ENCODE measurements at regions not wholly inside any gene's neighbourhood (a gene's known extent, or its start where the extent isn't known, plus 50 kb on each side); places are given as distances from the start of the nearest gene placed in this dataset.

DNA sequence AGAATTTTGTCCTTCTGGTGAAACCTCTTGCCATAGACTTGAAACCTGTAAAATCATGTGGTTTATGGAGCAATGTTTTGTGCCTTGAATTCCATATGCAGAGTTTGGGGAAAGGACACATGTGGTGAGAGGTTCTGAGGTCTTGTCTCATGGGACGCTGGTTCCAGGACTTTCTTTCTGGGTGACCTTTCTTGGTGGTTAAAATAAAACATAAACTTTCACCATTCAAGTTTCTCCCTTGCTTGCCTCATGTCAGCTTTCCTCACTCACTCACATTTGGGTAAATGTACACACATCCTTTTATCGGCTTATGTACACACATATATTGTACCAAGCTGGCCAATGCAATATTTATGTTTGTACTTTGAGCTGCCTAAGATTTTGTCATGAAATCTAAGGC is 144.9 kb upstream of the CELF2 start:
- TF ChIP-seq, protein P1, sequence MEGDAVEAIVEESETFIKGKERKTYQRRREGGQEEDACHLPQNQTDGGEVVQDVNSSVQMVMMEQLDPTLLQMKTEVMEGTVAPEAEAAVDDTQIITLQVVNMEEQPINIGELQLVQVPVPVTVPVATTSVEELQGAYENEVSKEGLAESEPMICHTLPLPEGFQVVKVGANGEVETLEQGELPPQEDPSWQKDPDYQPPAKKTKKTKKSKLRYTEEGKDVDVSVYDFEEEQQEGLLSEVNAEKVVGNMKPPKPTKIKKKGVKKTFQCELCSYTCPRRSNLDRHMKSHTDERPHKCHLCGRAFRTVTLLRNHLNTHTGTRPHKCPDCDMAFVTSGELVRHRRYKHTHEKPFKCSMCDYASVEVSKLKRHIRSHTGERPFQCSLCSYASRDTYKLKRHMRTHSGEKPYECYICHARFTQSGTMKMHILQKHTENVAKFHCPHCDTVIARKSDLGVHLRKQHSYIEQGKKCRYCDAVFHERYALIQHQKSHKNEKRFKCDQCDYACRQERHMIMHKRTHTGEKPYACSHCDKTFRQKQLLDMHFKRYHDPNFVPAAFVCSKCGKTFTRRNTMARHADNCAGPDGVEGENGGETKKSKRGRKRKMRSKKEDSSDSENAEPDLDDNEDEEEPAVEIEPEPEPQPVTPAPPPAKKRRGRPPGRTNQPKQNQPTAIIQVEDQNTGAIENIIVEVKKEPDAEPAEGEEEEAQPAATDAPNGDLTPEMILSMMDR (IDR thresholded peaks at IDR 0.05; ENCODE audit: extremely low read depth in 1 of 2, insufficient read depth in 1 of 2, low read depth in 1 of 2, low read length in 2 of 2), result no peak
- TF ChIP-seq POLR2A (IDR thresholded peaks at IDR 0.05; ENCODE audit: low read depth, low read length), result no peak
- TF ChIP-seq, protein P2, sequence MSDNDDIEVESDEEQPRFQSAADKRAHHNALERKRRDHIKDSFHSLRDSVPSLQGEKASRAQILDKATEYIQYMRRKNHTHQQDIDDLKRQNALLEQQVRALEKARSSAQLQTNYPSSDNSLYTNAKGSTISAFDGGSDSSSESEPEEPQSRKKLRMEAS (IDR thresholded peaks at IDR 0.05; ENCODE audit: insufficient read depth, insufficient read length), result no peak
- no peak for TF ChIP-seq POLR2AphosphoS5 (IDR thresholded peaks at IDR 0.05; ENCODE audit: insufficient read depth, low read depth, low read length)
- TF ChIP-seq EZH2 (IDR thresholded peaks at IDR 0.05; ENCODE audit: borderline replicate concordance, low read depth, low read length, severe bottlenecking), result no peak
- TF ChIP-seq MYC (IDR thresholded peaks at IDR 0.05; ENCODE audit: low read depth, low read length), result no peak
- no peak for TF ChIP-seq GATA2 (IDR thresholded peaks at IDR 0.05; ENCODE audit: insufficient read depth, insufficient read length, low read depth, low read length)

Data from endothelial cell of umbilical vein (primary cell).